HL-60/S4 treated with phorbol 12-myristate 13-acetate at 8.2 ng/mL for 4 days and 3 days (cell line): ENCODE measurements at regions not wholly inside any gene's neighbourhood (a gene's known extent, or its start where the extent isn't known, plus 50 kb on each side); places are given as distances from the start of the nearest gene placed in this dataset.
"Not testable (repeated sequence)": the region's sequence is repeated elsewhere in the genome, so short reads cannot be mapped to it uniquely, and the experiment has no call there.

Experiments
- in situ Hi-C: fragments of 300-500 bp; cut with MboI; formaldehyde crosslinking; loops from 2 replicates; pipeline ENCODE4 v1.15.0; 2022; ENCODE audit warnings: low sequenced_read_pairs

DNA sequence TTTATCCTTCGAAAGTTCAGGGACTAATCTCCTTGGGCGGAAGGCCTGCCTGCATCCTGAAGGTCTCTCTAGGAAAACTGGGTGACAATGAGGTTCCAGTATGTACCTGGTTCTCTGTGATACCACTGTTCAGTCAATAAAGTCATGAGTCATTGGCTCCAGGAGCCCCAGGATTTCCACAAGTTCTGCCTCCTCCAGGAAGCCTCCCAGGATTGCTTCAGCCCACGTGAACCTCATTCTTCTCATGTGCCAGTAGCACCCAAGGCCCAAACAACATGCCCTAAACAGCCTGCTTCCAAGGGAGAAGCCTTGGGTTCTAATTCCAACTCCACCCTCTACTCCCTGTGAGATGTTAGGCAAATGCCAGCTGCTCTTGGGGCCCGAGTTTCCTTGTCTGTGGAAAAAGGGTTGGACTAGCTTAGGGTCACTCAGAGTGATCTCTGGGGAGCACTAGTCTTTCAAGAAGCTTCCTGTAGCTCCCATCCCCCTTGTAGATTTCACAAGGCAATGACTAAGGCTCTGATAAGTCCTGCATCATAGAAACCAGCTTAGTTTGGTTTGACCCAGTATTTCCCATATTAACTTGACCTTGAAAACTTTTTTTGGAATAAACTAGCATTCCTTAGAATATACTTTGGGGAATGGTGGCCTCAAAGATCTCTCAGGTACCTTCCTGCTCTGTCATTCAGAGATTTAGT lies 118.3 kb upstream of the ATP2B2 start:
- in situ Hi-C loops, result no loop called here

- in situ Hi-C loops, result no loop called here
These were observed 119.9 kb upstream of the ATP2B2 start for GRCh38 chr3:10625323-10625722.

- in situ Hi-C loops, result no loop called here
These were observed 122.6 kb upstream of the ATP2B2 start for GRCh38 chr3:10627884-10628572.

- in situ Hi-C loops, result no loop called here
These were observed 123.7 kb upstream of the ATP2B2 start for GRCh38 chr3:10628891-10629670.

DNA sequence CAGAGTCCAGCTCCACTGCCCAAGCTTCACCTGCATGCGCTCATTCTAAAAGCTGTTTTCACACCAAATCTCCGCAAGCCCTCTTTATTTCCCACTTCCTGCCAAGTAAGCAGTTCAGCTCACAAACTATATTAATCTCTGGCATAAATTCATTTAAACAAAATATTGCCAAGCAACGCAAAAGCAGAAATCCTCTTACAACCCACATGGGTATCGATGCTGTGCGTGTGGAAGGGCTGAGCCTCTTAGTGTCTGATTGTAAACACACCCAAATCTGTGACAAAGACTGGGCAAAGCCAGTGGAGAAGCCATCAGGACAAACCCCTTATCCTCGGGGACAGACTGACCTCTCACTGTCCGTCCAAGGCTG lies 124.3 kb upstream of the ATP2B2 start:
- in situ Hi-C loops, result no loop called here

- in situ Hi-C loops, result no loop called here
These were observed 125.8 kb upstream of the ATP2B2 start for GRCh38 chr3:10631224-10631623.

DNA sequence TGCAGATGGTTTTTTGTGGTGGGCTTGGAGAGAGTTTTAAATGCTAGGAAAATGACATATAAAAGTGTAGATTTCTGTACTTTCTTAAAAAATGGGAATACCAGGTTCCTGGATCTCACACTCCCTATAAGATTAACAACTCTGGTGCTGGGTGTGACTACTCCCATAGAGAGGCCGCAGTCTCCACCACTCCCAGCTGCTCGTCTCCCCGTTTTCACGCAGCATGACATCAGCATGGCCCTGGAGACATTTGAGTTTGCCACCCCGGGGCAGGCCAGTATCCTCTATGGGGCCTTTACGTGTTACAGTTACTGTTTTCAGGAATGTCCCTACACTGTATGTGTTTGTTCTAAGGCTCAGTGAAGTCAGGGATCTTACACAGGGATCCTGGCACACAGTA lies 126.7 kb upstream of the ATP2B2 start:
- in situ Hi-C loops, result no loop called here

GRCh38 chr3:10632741-10633140 lies 127.4 kb upstream of the ATP2B2 start:
- in situ Hi-C loops, result no loop called here

- in situ Hi-C loops, result no loop called here
These were observed 130.2 kb upstream of the ATP2B2 start for GRCh38 chr3:10635446-10636076.

DNA sequence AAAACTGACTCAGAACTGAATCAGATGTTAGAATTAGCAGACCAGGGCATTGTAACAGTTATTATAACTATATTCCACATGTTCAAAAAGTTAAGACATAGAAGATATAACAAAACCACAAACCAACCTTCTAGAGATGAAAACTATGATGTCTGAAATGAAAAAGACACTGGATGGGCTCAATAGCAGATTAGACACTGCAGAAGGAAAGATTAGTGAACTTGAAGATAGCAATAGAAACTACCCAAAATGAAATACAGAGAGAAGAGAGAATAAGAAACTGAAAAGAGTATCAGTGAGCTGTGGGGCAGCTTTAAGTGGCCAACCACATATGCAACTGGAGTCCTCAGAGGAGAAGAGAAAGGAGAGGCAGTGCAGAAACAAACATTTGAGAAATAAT lies 132.0 kb upstream of the ATP2B2 start:
- in situ Hi-C loops, result no loop called here

DNA sequence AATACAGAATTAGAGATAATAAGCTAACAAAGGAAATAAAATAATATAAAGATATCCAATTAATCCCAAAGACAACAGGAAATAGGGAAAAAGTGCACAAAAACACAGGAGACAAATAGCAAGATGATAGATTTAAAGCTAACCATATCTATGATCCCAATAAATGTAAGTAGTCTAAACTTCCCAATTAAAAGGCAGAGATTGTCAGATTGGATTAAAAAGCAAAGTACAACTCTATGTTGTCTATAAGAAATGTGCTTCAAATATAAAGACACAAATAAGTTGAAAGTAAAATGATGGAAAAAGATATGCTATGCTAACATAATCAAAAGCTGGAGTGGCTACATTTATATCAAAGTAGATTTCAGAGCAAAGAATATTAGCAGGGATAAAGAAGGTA lies 133.1 kb upstream of the ATP2B2 start:
- in situ Hi-C loops, result no loop called here

DNA sequence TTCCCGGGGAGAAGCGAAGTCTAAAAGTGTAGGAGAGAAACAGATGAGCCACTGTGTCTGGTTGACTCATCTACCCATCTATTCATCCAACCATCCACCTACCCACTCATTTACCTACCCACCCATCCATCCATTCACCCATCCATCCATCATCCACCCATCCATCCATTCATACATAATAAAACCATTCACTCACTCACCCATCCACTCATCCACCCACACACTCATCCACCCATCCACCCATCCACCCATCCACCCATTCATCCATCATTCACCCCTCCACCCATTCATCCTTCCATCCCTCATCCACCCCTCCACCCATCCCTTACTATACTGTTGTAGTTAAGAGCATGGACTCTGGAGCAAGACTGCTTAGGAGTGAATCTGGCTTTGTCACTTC lies 136.4 kb upstream of the ATP2B2 start:
- in situ Hi-C loops, result no loop called here

- in situ Hi-C loops, result no loop called here
These were observed 138.8 kb upstream of the ATP2B2 start for GRCh38 chr3:10644189-10644588.

DNA sequence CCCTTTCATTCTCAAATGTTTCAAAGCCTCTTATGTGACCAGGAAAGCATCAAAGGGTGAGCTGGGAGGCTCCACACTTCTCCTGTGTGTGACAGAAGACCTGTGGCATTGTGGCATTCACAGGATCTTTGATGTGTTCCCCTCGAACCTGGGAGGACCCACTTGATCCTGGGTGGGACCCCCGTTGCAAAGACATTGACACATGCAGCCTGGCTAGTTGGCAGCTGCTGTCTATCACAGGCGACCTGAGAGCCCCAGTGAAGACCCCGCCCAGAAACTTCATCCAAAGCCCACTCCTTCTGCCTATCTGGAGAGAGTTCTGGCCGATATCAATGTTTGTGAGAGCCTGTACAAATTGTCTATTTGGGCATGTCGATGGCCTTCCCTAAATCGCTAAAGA lies 140.4 kb upstream of the ATP2B2 start:
- in situ Hi-C loops, result no loop called here

DNA sequence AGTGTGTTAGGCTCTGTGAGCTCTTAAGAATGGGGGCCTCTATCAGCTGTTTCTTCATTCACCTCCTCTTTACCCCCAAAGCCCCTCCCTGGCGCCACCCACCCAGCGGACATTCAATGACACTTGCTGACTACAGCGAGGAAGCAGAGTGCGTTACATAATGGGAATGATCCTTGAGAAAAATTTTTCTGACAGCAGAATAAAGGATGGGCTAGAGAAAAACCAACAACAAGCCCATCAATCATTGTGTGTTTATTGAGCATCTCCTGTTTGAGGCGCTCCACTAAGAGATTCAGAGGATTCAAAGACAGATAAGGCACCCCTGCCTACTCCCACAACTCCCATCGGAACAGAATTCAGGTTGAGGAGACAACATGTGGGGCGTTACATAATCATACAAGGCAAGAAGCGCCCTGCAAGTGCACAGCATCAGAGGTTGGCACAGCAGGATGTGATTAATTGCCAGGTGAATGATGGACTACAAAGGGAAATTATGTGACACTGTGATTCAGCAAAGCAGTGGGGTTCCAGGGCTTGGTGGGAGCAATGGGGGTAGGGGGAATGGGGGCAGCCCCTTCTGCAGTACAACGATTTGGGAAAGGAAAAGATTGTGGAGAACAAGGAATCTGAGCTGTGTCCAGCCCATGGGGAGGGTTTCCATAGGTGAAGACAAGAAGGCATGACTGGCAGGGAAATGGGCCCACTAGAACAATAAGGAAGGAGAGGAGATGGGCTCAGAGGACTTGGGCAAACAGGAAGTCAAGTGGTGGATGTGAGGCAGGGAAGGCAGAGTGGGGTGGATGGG lies 141.3 kb upstream of the ATP2B2 start:
- in situ Hi-C loops, result no loop called here

GRCh38 chr3:10647376-10647775 lies 142.0 kb upstream of the ATP2B2 start:
- in situ Hi-C loops, result no loop called here

- in situ Hi-C loops, result no loop called here
These were observed 142.8 kb upstream of the ATP2B2 start for GRCh38 chr3:10648181-10648580.

- in situ Hi-C loops, result not testable (repeated sequence)
These were observed 144.1 kb upstream of the ATP2B2 start for GRCh38 chr3:10649463-10649862.

- in situ Hi-C loops, result no loop called here
These were observed 146.1 kb upstream of the ATP2B2 start for GRCh38 chr3:10651506-10651905.

GRCh38 chr3:10653241-10653640 lies 147.9 kb upstream of the ATP2B2 start:
- in situ Hi-C loops, result no loop called here
